Activated T-cell treated with anti-CD3 and anti-CD28 coated beads, Interleukin-2, amount 50 U/mL, for 4 hours (primary cell): ENCODE measurements at regions not wholly inside any gene's neighbourhood (a gene's known extent, or its start where the extent isn't known, plus 50 kb on each side); places are given as distances from the start of the nearest gene placed in this dataset.
A peak's percentile ranks its signal among the peaks of the same experiment; 100 is the strongest.

Source experiments
- ATAC-seq, 2 donors: fragments of 200-7000 bp; cut with Tn5 transposase; one replicate each; pipeline ENCODE4 v1.10.0; 2021
- DNase-seq: peaks from one replicate; pipeline ENCODE4 v3.0.0-alpha.2; 2020
- H3K27me3 Mint-ChIP-seq: one replicate; pipeline ENCODE4 v1.8.0; 2021; ENCODE audit warnings: low read depth, mixed read lengths
- H3K36me3 Mint-ChIP-seq: one replicate; pipeline ENCODE4 v1.8.0; 2022; ENCODE audit warnings: mixed read lengths; ENCODE audit not compliant: insufficient read depth
- H3K4me1 Mint-ChIP-seq: one replicate; pipeline ENCODE4 v1.8.0; 2021; ENCODE audit warnings: low read depth, mixed read lengths
- H3K4me3 Mint-ChIP-seq: one replicate; pipeline ENCODE4 v1.8.0; 2021; ENCODE audit warnings: mild to moderate bottlenecking, moderate library complexity, mixed read lengths
- H3K9me3 Mint-ChIP-seq: one replicate; pipeline ENCODE4 v1.8.0; 2021; ENCODE audit warnings: mixed read lengths

- no peak for ATAC-seq
- Mint-ChIP-seq H3K9me3 (peaks cover 7% of the 10 kb centered on the region), H3K36me3 (no peaks in the 10 kb centered on the region), H3K27me3 (no peaks in the 10 kb centered on the region), H3K4me1 (no peaks in the 10 kb centered on the region), H3K4me3 (no peak overlapping the region)
- no peak for DNase-seq
These were observed 536.4 kb upstream of the FRG1 start for GRCh38 chr4:189404271-189404670.

GRCh38 chr4:189409158-189409557, 531.5 kb upstream of the FRG1 start:
- DNase-seq (no peak), ATAC-seq (no peak)
- H3K9me3 Mint-ChIP-seq: peaks cover 5% of the 10 kb centered on the region
- H3K36me3 Mint-ChIP-seq: no peaks in the 10 kb centered on the region
- no peak overlapping the region for H3K4me3 Mint-ChIP-seq
- no peaks in the 10 kb centered on the region for H3K27me3 Mint-ChIP-seq
- no peaks in the 10 kb centered on the region for H3K4me1 Mint-ChIP-seq

- Mint-ChIP-seq H3K36me3 (no peaks in the 10 kb centered on the region), H3K9me3 (peaks cover 5% of the 10 kb centered on the region), H3K4me3 (no peak overlapping the region), H3K4me1 (no peaks in the 10 kb centered on the region), H3K27me3 (no peaks in the 10 kb centered on the region)
- DNase-seq (no peak), ATAC-seq (no peak)
These were observed 526.7 kb upstream of the FRG1 start for GRCh38 chr4:189414021-189414420.

GRCh38 chr4:189420572-189420971, 520.1 kb upstream of the FRG1 start:
- no peak for DNase-seq
- peaks cover 4% of the 10 kb centered on the region for H3K9me3 Mint-ChIP-seq
- H3K4me1 Mint-ChIP-seq: no peaks in the 10 kb centered on the region
- H3K4me3 Mint-ChIP-seq: no peak overlapping the region
- no peak for ATAC-seq
- H3K36me3 Mint-ChIP-seq: no peaks in the 10 kb centered on the region
- no peaks in the 10 kb centered on the region for H3K27me3 Mint-ChIP-seq

- ATAC-seq: no peak
- no peaks in the 10 kb centered on the region for H3K36me3 Mint-ChIP-seq
- no peaks in the 10 kb centered on the region for H3K4me1 Mint-ChIP-seq
- peaks cover 5% of the 10 kb centered on the region for H3K9me3 Mint-ChIP-seq
- H3K4me3 Mint-ChIP-seq: no peak overlapping the region
- DNase-seq: no peak
- H3K27me3 Mint-ChIP-seq: no peaks in the 10 kb centered on the region
These were observed 504.5 kb upstream of the FRG1 start for GRCh38 chr4:189436207-189436606.

- H3K36me3 Mint-ChIP-seq: no peaks in the 10 kb centered on the region
- ATAC-seq: no peak
- DNase-seq: no peak
- no peaks in the 10 kb centered on the region for H3K4me1 Mint-ChIP-seq
- H3K4me3 Mint-ChIP-seq: no peak overlapping the region
- no peaks in the 10 kb centered on the region for H3K27me3 Mint-ChIP-seq
- H3K9me3 Mint-ChIP-seq: peaks cover 8% of the 10 kb centered on the region
These were observed 500.0 kb upstream of the FRG1 start for GRCh38 chr4:189440716-189441115.

DNA sequence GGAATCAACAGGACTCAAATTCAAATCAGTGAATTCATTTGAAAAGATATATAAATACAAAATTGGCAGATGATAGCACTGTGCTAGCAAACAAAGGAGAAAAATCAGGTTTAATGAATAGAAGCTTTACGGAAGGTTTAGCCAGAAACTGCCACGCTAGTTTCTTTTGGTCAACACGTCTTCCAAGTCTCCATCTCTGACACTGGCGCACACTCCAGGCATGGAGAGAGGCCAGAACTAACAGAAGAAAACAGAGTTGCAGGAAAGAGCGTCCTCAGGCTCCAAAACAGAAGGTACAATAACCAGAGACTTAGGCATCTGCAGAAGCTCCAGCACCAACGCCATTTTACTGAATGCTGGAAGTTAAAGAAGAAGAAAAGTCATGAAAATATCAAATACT, 497.3 kb upstream of the FRG1 start:
- Mint-ChIP-seq H3K4me3 (no peak overlapping the region), H3K4me1 (no peaks in the 10 kb centered on the region), H3K36me3 (no peaks in the 10 kb centered on the region), H3K27me3 (no peaks in the 10 kb centered on the region), H3K9me3 (peaks cover 3% of the 10 kb centered on the region)
- no peak for DNase-seq
- ATAC-seq: no peak

- H3K9me3 Mint-ChIP-seq: peaks cover 19% of the 10 kb centered on the region
- H3K36me3 Mint-ChIP-seq: no peaks in the 10 kb centered on the region
- DNase-seq: no peak
- H3K27me3 Mint-ChIP-seq: no peaks in the 10 kb centered on the region
- no peak for ATAC-seq
- no peaks in the 10 kb centered on the region for H3K4me1 Mint-ChIP-seq
- no peak overlapping the region for H3K4me3 Mint-ChIP-seq
These were observed 495.1 kb upstream of the FRG1 start for GRCh38 chr4:189445613-189446012.

DNA sequence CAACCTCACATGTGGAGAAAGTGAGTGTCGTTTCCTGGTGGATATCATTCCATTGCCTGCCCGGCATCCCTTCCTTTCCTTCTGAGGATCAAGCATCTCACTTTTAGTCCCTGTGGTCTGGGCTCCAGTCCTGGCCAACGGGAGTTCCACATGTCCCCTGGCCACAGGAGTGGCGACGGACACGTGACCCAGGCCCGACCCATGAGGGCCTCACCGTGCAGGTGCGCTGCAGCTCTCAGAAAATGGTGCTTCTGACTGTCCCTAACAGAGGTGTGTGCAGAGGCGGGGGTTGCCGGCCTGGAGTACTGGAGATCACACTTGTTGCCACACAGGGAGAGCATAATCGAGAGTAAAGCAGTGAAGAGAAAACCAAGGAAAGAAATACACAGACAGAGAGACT, 476.9 kb upstream of the FRG1 start:
- DNase-seq: no peak
- no peaks in the 10 kb centered on the region for H3K4me1 Mint-ChIP-seq
- no peaks in the 10 kb centered on the region for H3K27me3 Mint-ChIP-seq
- H3K9me3 Mint-ChIP-seq: peaks cover 26% of the 10 kb centered on the region
- ATAC-seq: no peak
- no peaks in the 10 kb centered on the region for H3K36me3 Mint-ChIP-seq
- no peak overlapping the region for H3K4me3 Mint-ChIP-seq

GRCh38 chr4:189494407-189494806, 446.3 kb upstream of the FRG1 start:
- H3K4me1 Mint-ChIP-seq: no peaks in the 10 kb centered on the region
- no peak for ATAC-seq
- no peaks in the 10 kb centered on the region for H3K36me3 Mint-ChIP-seq
- H3K4me3 Mint-ChIP-seq: no peak overlapping the region
- no peaks in the 10 kb centered on the region for H3K27me3 Mint-ChIP-seq
- no peak for DNase-seq
- H3K9me3 Mint-ChIP-seq: peaks cover 9% of the 10 kb centered on the region

GRCh38 chr4:189497516-189497915, 443.2 kb upstream of the FRG1 start:
- Mint-ChIP-seq H3K4me1 (no peaks in the 10 kb centered on the region), H3K9me3 (peaks cover 9% of the 10 kb centered on the region), H3K36me3 (no peaks in the 10 kb centered on the region), H3K4me3 (no peak overlapping the region), H3K27me3 (no peaks in the 10 kb centered on the region)
- ATAC-seq (no peak), DNase-seq (no peak)

- no peak for DNase-seq
- no peaks in the 10 kb centered on the region for H3K4me1 Mint-ChIP-seq
- ATAC-seq: no peak
- no peaks in the 10 kb centered on the region for H3K27me3 Mint-ChIP-seq
- peaks cover 5% of the 10 kb centered on the region for H3K9me3 Mint-ChIP-seq
- H3K4me3 Mint-ChIP-seq: no peak overlapping the region
- no peaks in the 10 kb centered on the region for H3K36me3 Mint-ChIP-seq
These were observed 442.7 kb upstream of the FRG1 start for GRCh38 chr4:189497996-189498395.

DNA sequence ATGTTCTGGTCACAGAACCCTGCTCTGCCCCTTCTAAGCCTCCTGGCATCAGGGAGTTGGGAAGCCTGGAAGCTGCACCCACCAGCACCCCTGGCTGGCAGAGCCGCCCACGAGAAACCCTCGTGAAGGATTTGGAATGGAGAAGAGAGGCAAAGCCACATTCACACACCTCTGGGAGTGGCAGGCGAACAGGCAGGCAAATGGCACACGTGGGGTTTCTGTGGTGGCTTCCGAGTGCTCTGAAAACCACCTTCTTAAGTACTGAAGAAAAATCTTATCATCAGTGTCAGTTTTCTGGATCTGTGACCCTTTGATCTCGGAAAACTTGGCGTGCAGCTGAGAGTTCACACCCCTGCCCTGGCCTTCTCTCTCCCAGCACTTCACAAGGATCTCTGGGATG, 442.2 kb upstream of the FRG1 start:
- DNase-seq (no peak), ATAC-seq (no peak)
- no peaks in the 10 kb centered on the region for H3K4me1 Mint-ChIP-seq
- peaks cover 5% of the 10 kb centered on the region for H3K9me3 Mint-ChIP-seq
- H3K4me3 Mint-ChIP-seq: no peak overlapping the region
- H3K27me3 Mint-ChIP-seq: no peaks in the 10 kb centered on the region
- no peaks in the 10 kb centered on the region for H3K36me3 Mint-ChIP-seq

GRCh38 chr4:189499696-189500095, 441.0 kb upstream of the FRG1 start:
- Mint-ChIP-seq H3K4me3 (no peak overlapping the region), H3K36me3 (no peaks in the 10 kb centered on the region), H3K27me3 (no peaks in the 10 kb centered on the region), H3K4me1 (no peaks in the 10 kb centered on the region), H3K9me3 (peaks cover 5% of the 10 kb centered on the region)
- ATAC-seq (no peak), DNase-seq (no peak)

GRCh38 chr4:189500970-189501369, 439.7 kb upstream of the FRG1 start:
- no peak overlapping the region for H3K4me3 Mint-ChIP-seq

GRCh38 chr4:189502841-189503435, 437.7 kb upstream of the FRG1 start:
- Mint-ChIP-seq H3K9me3 (peaks cover 10% of the 10 kb centered on the region), H3K27me3 (no peaks in the 10 kb centered on the region), H3K36me3 (no peaks in the 10 kb centered on the region), H3K4me1 (no peaks in the 10 kb centered on the region), H3K4me3 (no peak overlapping the region)
- peak in 1 of 2 donors; percentile 41 for ATAC-seq
- no peak for DNase-seq

More at GRCh38 chr4:189500970-189501369, 439.7 kb upstream of the FRG1 start:
- Mint-ChIP-seq H3K36me3 (no peaks in the 10 kb centered on the region), H3K4me1 (no peaks in the 10 kb centered on the region), H3K9me3 (peaks cover 10% of the 10 kb centered on the region), H3K27me3 (no peaks in the 10 kb centered on the region)
- ATAC-seq (no peak), DNase-seq (no peak)
